ENCODE measurements at regions not wholly inside any gene's neighbourhood (a gene's known extent, or its start where the extent isn't known, plus 50 kb on each side); places are given as distances from the start of the nearest gene placed in this dataset.

- Histone ChIP-seq H3K18ac (ENCODE audit: low read depth, low read length) (no peak overlapping the region), H2BK5ac (ENCODE audit: low read depth, low read length, poor library complexity, severe bottlenecking) (no peak overlapping the region), H4K20me1 (ENCODE audit: insufficient read depth, low read length) (peaks cover 81% of the 10 kb centered on the region), H4K8ac (ENCODE audit: low read depth in 2 of 2, low read length in 2 of 2) (no peak overlapping the region), H3K4ac (ENCODE audit: low read depth, low read length) (no peak overlapping the region), H2AK5ac (ENCODE audit: low read depth, low read length) (no peak overlapping the region), H2BK15ac (ENCODE audit: low read depth, low read length) (no peak overlapping the region), H3K4me1 (ENCODE audit: control insufficient read depth, insufficient read depth, low read length) (peaks cover 5% of the 10 kb centered on the region; the same call in 1 of the 2 replicates), H3K27me3 (ENCODE audit: control insufficient read depth, insufficient read depth, low read length) (no peaks in the 10 kb centered on the region), H3K36me3 (ENCODE audit: control insufficient read depth, insufficient read depth, low read length) (no peaks in the 10 kb centered on the region), H3K4me2 (ENCODE audit: low read depth, low read length) (no peak overlapping the region), H3K56ac (ENCODE audit: extremely low read depth, insufficient read depth, low read length) (no peak overlapping the region), H3K9ac (ENCODE audit: low read depth, low read length) (no peak overlapping the region), H3K27ac (ENCODE audit: insufficient read depth, low read length) (no peak overlapping the region), H3K79me1 (ENCODE audit: low read depth in 1 of 2, low read length in 2 of 2) (peaks cover 39 to 71% of the 10 kb centered on the region in 2 experiments), H3K9me1 (ENCODE audit: insufficient read depth, low read length) (no peaks in the 10 kb centered on the region), H2BK120ac (ENCODE audit: low read depth, low read length) (no peak overlapping the region), H2BK20ac (ENCODE audit: low read depth, low read length) (no peak overlapping the region), H3K23ac (ENCODE audit: low read depth, low read length) (no peak overlapping the region), H4K91ac (ENCODE audit: insufficient read depth, low read depth, low read length) (no peak overlapping the region), H4K5ac (ENCODE audit: low read depth, low read length) (no peak overlapping the region), H3K4me3 (ENCODE audit: insufficient read depth, low read depth, low read length) (no peak overlapping the region), H2AFZ (replicated peaks; ENCODE audit: low read length, poor library complexity) (no peak overlapping the region), H3K14ac (replicated peaks; ENCODE audit: low read depth, low read length) (no peak overlapping the region), H2AK9ac (replicated peaks; ENCODE audit: low read depth, low read length, poor library complexity) (no peak overlapping the region), H3K9me3 (ENCODE audit: control insufficient read depth, insufficient read depth, low read length) (no peaks in the 10 kb centered on the region)
- WGBS, 2 experiments (ENCODE audit: extremely low coverage in 2 of 2, insufficient read length in 1 of 2): no CpG with 5 or more reads among the region's 10 CpGs
- ATAC-seq (ENCODE audit: low read depth) (no peak), DNase-seq (no peak)
- no peak for TF ChIP-seq RAD21 (IDR thresholded peaks at IDR 0.05; ENCODE audit: low read length)
- no peak for TF ChIP-seq MAZ (IDR thresholded peaks at IDR 0.05; ENCODE audit: borderline replicate concordance, low read depth, low read length)
- TF ChIP-seq CHD1 (IDR thresholded peaks at IDR 0.05; ENCODE audit: low read depth, low read length): no peak
- TF ChIP-seq BHLHE40 (IDR thresholded peaks at IDR 0.05; ENCODE audit: low read depth, low read length): no peak
- TF ChIP-seq, protein P1, sequence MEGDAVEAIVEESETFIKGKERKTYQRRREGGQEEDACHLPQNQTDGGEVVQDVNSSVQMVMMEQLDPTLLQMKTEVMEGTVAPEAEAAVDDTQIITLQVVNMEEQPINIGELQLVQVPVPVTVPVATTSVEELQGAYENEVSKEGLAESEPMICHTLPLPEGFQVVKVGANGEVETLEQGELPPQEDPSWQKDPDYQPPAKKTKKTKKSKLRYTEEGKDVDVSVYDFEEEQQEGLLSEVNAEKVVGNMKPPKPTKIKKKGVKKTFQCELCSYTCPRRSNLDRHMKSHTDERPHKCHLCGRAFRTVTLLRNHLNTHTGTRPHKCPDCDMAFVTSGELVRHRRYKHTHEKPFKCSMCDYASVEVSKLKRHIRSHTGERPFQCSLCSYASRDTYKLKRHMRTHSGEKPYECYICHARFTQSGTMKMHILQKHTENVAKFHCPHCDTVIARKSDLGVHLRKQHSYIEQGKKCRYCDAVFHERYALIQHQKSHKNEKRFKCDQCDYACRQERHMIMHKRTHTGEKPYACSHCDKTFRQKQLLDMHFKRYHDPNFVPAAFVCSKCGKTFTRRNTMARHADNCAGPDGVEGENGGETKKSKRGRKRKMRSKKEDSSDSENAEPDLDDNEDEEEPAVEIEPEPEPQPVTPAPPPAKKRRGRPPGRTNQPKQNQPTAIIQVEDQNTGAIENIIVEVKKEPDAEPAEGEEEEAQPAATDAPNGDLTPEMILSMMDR (conservative IDR thresholded peaks at IDR 0.05; ENCODE audit: low read depth, low read length): no peak
- TF ChIP-seq RCOR1 (IDR thresholded peaks at IDR 0.05; ENCODE audit: insufficient replicate concordance, low read length): no peak
- TF ChIP-seq POLR2A (IDR thresholded peaks at IDR 0.05; ENCODE audit: low read depth, low read length): no peak
- TF ChIP-seq MXI1 (IDR thresholded peaks at IDR 0.05; ENCODE audit: borderline replicate concordance, low read depth, low read length): no peak
- TF ChIP-seq MAFK (IDR thresholded peaks at IDR 0.05; ENCODE audit: low read depth, low read length): no peak
- TF ChIP-seq FOS (IDR thresholded peaks at IDR 0.05; ENCODE audit: low read depth, low read length): no peak
- no peak for TF ChIP-seq NFE2L2 (IDR thresholded peaks at IDR 0.05; ENCODE audit: low read depth, low read length)
- TF ChIP-seq CEBPB (IDR thresholded peaks at IDR 0.05; ENCODE audit: low read depth, low read length): no peak
- TF ChIP-seq, protein P2, sequence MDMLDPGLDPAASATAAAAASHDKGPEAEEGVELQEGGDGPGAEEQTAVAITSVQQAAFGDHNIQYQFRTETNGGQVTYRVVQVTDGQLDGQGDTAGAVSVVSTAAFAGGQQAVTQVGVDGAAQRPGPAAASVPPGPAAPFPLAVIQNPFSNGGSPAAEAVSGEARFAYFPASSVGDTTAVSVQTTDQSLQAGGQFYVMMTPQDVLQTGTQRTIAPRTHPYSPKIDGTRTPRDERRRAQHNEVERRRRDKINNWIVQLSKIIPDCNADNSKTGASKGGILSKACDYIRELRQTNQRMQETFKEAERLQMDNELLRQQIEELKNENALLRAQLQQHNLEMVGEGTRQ (IDR thresholded peaks at IDR 0.05; ENCODE audit: low read depth, low read length): no peak
- TF ChIP-seq, protein P3, sequence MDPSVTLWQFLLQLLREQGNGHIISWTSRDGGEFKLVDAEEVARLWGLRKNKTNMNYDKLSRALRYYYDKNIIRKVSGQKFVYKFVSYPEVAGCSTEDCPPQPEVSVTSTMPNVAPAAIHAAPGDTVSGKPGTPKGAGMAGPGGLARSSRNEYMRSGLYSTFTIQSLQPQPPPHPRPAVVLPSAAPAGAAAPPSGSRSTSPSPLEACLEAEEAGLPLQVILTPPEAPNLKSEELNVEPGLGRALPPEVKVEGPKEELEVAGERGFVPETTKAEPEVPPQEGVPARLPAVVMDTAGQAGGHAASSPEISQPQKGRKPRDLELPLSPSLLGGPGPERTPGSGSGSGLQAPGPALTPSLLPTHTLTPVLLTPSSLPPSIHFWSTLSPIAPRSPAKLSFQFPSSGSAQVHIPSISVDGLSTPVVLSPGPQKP (IDR thresholded peaks at IDR 0.05; ENCODE audit: borderline replicate concordance, low read depth, low read length): no peak
- no peak for TF ChIP-seq RFX5 (IDR thresholded peaks at IDR 0.05; ENCODE audit: low read depth, low read length)
- no peak for TF ChIP-seq SMC3 (IDR thresholded peaks at IDR 0.05; ENCODE audit: low read depth, low read length)
- intact Hi-C loops (cut with micrococcal nuclease): no loop called here
- POLR2A ChIA-PET (ENCODE audit: unreplicated experiment): no interaction called here
- CTCF ChIA-PET: no interaction called here
- in situ Hi-C loops (cut with MboI; ENCODE audit: low sequenced_read_pairs): no loop called here
- dilution Hi-C loops (cut with HindIII; ENCODE audit: low sequenced_read_pairs, unreplicated experiment): no loop called here
- BruUV-seq (replicated peaks): no TSS peak
Measured at GRCh38 chr16:85255777-85256176, 143.5 kb upstream of the CIBAR2 start.

Data from IMR-90 (cell line).